Effector CD8-positive, alpha-beta T cell (primary cell): ENCODE measurements at regions not wholly inside any gene's neighbourhood (a gene's known extent, or its start where the extent isn't known, plus 50 kb on each side); places are given as distances from the start of the nearest gene placed in this dataset.
"Not testable (repeated sequence)": the region's sequence is repeated elsewhere in the genome, so short reads cannot be mapped to it uniquely, and the experiment has no call there.

Source experiments
- DNase-seq: peaks from one replicate; lab custom pipeline; 2025; lab: John Stamatoyannopoulos, UW

DNA sequence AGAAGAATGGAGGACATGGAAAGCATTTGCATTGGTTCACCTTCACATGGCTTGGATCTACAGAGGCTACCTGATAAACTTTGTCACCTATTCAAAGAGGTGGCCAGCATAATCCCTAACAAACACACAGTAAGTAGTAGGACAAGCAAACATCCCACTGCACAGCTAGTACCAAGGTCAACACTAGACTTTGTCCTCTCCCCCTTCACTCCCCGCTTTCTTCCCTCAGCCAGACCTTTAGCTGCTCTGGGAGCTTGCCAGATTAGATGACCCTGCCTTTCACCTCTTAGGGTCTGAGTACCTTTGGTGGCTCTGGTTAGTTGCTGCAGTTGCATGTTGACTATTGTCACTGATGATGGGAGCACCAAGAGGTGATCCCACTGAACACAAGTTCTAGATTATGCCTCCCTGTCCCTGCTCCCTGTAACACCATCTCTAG lies 211.3 kb downstream of the CCDC74A start:
- not testable (repeated sequence) for DNase-seq

DNA sequence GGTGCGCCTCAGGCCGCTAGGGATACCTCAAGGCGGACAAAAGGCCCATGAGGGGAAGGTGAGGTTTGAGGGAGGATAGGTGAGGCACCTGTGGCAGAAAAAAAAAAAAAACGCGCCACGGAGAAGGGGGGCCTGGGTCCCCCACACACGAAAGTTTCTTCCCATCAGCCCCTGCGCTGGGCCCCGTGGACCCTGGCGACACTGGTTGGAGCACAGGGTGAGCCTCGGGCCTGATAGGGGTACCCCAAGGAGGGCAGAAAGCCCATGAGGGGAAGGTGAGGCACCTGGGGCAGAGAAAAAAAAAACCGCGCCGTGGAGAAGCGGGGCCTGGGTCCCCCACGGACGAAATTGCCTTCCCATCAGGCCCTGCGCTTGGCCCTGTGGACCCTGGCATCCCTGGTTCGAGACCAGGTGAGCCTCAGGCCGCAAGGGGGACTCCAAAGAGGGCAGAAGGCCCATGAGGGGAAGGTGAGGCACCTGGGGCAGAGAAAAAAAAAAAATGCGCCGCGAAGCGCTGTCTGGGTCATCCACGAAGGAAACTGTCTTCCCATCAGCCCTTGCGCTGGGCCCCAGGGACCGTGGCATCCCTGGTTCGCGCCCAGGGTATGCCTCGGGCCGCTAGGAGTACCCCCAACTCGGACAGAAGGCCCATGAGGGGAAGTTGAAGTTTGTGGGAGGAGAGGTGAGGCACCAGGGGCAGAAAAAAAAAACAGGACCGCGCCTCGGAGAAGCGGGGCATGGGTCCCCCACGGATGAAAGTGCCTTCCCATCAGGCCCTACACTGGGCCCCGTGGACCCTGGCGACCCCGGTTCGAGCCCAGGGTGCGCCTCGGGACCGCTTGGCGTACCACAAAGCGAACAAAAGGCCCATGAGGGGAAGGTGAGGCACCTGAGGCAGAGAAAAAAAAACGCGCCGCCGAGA lies 226.2 kb downstream of the CCDC74A start:
- no peak for DNase-seq

DNA sequence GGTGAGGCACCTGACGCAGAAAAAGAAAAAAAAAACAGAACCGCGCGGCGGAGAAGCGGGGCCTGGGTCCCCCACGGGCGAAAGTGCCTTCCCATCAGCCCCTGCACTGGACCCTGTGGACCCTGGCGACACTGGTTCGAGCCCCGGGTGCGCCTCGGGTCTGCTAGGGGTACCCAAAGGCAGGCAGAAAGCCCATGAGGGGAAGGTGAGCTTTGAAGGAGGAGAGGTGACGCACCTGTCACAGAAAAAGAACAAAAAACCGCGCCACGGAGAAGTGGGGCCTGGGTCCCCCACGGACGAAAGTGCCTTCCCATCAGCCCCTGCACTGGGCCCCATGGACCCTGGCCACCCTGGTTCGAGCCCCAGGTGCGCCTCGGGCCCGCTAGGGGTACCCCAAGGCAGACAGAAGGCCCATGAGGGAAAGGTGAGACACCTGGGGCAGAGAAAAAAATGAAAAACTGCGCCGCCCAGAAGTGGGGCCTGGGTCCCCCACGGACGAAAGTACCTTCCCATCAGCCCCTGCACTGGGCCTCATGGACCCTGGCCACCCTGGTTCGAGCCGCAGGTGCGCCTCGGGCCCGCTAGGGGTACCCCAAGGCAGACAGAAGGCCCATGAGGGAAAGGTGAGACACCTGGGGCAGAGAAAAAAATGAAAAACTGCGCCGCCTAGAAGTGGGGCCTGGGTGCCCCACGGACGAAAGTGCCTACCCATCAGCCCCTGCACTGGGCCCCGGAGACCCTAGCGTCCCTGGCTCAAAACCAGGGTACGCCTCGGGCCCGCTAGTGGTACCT lies 227.4 kb downstream of the CCDC74A start:
- DNase-seq: no peak

DNA sequence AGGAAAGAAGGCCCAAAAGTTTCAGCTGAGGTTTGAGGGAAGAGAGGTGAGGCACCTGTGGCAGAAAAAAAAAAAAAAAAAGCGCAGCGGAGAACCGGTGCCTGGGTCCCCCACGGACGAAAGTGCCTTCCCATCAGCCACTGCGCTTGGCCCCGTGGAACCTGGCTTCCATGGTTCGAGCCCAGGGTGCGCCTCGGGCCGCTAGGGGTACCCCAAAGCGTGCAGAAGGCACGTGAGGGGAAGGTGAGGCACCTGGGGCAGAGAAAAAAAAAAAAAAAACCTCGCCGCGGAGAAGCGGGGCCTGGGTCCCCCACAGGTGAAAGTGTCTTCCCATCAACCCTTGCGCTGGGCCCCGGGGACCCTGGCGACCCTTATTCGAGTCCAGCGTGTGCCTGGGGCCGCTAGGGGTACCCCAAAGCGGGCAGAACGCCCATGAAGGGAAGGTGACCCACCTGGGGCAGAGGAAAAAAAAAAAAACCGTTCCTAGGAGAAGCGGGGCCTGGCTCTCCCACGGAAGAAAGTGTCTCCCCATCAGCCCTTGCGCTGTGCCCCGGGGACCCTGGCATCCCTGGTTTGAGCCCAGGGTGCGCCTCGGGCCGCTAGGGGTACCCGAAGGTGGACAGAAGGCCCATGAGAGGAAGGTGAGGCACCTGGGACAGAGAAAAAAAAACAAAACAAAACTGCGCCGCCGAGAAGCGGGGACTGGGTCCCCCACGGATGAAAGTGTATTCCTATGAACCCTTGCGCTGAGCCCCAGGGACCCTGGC lies 228.6 kb downstream of the CCDC74A start:
- DNase-seq: no peak

DNA sequence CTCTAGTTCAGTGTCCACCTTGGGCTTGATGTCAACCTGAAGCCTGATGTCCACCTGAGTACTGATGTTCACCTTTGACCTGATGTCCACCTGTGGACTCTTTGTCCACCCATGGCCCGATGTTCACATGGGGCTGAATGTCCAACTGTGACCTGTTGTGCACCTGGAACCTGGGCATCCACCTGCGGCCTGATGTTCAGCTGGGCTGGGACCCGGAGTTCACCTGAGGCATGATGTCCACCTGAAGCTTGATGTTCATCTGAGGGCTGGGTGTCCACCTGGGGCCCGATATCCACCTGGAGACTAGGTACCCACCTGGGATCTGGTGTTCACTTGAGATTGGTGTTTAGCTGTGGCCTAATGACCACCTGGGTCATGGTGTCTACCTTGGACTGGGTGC lies 231.3 kb downstream of the CCDC74A start:
- not testable (repeated sequence) for DNase-seq

DNA sequence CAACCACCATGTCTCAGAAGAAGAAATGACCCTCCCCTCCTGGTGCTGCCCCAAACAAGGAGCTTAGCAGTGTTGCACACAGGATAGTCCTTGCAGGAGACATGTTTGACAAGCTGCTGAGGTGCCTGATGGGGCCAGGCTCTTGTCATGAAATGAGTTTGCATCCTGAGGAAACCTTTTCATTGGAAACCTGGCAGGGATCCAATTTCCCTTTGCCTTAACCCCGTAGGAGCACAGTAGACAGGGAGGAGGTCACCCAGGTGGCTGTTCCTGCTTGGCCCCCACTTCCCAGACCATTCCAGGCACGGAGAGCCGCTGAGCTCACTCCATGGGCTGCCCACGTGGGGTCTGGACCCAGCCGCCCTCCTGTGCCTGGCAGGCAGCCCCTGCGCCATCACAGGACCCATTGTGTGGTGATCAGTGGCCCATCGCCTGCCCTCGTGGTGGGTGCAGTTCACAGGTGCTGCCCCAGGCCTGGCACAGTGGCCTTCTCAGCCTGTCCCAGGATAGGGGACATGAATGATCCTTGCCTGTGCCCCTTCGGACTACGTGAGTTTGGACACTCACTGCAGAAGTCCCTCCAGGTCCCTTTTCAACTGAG lies 247.4 kb downstream of the CCDC74A start:
- DNase-seq: not testable (repeated sequence)

DNA sequence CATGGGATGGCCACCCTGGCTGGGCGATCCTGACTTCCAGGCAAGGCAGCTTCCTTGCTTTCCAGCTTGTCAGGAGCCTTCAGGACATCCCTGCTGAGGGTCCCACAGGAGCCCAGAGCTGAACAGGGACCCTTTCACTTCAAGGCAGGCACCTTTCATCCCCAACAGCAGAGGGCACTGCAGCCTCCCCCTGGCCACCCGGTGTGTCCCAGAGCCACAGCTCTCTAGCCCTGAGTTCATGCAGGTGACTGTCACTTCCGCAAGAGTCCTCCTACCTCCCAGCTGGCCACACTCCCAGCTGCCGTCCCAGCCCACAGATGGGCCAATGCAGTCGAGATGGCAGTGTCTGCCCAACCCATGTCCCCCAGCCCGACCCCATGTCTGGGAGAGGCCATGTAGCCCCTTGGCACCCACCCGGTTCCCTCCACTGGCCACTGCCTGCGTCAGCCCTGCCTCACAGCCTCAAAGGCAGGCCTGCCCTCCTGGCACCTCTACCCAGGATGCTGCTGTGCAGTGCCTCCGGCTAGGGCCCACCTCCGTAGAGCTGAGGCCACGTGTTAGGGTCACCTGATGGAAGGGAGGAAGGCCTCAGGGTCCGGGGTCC lies 248.3 kb downstream of the CCDC74A start:
- not testable (repeated sequence) for DNase-seq

DNA sequence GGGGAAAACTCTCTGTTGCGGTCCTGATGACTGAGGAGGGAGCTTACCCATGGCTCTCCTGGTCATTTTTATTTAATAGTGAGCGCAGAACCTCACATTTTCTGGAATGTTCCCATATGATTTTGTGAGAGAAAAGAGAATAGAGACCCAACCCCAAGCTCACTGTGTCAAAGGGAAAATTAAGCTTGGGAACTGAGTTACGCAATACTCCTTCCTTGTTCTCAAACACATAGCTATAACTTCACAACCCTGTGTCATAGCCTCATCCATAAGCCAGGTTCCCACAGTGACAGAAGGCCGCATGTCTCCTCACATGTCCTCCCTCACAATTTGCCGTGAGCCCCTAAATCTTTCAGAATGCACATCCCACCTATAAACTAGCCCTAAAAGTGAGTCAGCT lies 252.8 kb downstream of the CCDC74A start:
- not testable (repeated sequence) for DNase-seq

DNA sequence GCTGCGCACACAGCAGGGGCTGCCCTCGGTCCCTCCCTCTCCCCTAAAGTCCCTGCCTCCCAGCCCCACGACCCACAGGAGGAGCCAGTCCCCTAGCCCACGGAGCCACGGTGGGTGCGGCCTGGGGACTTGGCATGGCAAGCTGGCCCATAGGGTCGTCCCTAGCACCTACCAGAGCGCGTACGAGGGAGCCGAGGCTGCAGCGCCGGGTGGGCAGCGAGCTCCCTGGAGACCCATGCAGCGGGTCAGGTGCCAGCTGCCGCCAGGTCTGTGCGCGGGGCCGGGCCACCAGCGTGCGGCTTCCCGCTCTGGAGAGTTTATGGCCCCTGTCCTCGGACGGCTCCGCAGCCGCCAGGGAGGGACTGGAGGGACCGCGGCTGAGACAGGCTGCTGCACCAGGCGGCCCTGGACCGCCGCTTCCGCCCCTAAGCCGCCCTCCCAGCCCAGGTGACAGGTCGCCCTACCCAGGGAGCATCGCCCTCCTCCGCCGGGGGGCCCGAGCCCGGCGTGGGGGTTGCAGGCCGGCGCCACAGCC lies 273.6 kb downstream of the CCDC74A start:
- no peak for DNase-seq

DNA sequence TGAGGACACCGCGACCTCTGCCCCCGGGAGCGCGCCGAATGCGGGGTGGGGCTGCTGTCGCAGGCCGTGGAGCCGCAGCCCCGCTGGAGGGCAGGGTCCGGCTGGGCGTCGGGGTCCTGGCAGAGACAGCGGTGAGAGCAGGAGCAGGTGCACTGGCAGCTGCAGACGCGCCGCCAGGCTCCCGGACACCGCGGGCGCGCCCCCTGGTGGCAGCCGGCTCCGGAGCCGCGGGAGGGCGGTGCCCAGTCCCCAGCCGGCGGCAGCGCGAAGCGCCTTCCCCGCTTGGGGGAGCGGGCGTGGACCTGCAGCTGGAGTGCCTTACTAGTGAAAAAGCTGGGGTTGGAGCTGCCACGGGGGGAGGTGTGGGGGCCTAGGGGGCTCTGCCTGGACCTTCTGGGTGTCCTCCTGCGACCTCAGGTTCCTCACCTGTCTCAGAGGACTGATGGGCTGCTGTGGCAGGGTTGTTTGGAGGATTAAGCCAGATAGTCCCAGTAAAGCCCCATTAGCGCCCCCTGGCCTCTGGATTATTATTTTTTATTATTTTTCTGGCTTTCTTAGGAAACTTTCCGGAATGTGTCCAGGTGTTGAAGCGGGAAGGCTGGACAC lies 274.2 kb downstream of the CCDC74A start:
- DNase-seq: peak; percentile 55

DNA sequence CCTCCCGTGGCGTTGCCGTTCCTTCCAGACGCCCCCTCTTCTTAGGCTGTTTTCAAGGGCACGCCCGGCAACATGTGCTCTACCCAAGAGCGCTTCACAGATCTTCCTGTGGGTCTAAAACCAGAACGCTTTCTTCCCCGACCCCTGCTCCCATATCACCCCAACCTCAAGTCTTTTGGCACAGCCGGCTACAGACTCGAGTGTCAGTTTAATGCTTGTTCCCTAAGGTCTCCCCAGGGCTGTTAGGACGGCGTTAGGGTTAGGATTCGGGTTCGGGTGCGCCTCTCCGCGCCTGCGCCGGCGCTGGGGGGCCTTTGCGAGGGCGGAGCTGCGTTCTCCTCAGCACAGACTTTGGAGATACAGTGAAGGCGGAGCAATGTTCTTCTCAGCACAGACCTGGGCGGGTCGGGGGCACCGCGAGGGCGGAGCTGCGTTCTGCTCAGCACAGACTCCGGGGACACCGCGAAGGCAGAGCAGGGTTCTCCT lies 274.7 kb downstream of the CCDC74A start:
- peak; percentile 29 for DNase-seq

DNA sequence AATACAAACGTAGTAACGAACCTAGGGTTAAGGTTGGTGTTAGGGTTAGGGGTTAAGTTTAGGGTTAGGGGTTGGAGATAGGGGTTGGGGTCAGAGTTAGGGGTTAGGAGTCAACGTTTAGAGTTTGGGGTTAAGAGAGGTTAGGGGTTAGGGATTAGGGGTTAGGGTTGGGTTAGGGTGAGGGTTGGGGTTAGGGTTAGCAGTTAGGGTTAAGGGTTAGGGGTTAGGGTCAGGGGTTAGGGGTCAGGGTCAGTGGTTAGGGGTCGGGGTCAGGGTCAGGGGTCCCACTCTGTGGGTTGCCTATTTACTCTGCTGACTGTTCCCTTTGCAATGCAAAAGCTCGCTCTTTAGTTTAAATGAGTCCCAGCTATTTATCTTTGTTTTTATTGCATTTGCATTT lies 275.5 kb downstream of the CCDC74A start:
- DNase-seq: not testable (repeated sequence)

DNA sequence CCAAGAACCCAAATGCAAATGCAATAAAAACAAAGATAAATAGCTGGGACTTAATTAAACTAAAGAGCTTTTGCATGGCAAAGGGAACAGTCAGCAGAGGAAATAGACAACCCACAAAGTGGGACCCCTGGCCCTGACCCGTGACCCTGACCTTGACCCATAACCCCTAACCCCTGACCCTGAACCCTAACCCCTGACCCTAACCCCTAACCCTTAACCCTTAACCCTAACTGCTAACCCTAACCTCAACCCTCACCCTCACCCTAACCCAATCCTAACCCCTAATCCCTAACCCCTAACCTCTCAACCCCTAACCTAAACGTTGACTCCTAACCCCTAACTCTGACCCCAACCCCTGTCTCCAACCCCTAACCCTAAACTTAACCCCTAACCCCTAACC lies 284.9 kb downstream of the CCDC74A start:
- DNase-seq: not testable (repeated sequence)

DNA sequence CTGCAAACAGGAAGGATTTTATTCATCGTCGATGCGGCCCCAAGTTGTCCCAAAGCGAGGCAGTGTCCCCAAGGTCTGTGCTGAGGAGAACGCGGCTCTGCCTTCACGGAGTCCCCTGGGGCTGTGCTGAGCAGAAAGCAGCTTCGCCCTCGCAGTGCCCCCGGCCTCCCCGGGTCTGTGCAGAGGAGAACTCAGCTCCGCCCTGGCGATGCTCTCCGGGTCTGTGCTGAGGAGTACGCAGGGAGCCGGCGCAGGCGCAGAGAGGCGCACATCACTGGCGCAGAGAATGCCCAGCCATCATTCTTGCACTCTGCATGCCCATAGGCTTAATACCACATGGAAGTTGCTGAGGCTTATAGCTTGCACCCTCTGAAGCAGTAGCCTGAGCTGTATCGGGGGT lies 285.7 kb downstream of the CCDC74A start:
- DNase-seq: not testable (repeated sequence)

DNA sequence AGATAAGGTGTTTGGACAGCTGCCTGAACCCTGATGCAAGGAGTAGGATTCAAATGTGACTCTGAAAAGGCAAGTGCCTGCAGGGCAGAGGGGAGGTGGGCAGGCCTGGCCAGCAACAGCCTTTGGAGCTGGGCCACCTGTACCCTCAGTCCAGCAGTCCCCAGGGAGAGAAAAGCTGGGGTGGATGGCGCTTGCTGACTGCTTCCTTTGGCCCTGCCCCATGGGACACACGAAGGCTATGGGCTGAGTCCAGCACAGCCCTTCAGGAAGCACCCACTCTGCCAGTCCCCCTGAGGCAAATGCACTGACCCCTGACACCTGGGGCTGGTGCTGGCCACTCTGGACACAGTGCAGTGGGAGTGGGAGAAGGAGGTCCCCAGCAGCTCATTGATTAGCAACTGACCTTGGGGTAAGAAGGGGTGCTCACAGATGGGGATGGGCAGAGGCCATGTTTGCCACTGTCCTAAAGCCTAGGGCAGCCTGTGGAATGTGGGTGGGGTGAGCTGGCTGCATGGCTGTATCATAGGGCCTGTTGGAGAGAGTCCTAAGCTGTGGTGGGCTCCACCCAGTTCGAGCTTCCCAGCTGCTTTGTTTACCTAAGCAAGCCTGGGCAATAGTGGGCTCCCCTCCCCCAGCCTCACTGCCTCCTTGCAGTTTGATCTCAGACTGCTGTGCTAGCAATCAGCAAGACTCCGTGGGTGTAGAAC lies 290.7 kb downstream of the CCDC74A start:
- not testable (repeated sequence) for DNase-seq

DNA sequence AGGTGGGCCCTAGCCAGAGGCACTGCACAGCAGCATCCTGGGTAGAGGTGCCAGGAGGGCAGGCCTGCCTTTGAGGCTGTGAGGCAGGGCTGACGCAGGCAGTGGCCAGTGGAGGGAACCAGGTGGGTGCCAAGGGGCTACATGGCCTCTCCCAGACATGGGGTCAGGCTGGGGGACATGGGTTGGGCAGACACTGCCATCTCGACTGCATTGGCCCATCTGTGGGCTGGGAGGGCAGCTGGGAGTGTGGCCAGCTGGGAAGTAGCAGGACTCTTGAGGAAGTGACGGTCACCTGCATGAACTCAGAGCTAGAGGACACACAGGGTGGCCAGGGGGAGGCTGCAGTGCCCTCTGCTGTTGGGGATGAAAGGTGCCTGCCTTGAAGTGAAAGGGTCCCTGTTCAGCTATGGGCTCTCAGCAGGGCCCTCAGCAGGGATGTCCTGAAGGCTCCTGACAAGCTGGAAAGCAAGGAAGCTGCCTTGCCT lies 294.6 kb downstream of the CCDC74A start:
- DNase-seq: not testable (repeated sequence)

DNA sequence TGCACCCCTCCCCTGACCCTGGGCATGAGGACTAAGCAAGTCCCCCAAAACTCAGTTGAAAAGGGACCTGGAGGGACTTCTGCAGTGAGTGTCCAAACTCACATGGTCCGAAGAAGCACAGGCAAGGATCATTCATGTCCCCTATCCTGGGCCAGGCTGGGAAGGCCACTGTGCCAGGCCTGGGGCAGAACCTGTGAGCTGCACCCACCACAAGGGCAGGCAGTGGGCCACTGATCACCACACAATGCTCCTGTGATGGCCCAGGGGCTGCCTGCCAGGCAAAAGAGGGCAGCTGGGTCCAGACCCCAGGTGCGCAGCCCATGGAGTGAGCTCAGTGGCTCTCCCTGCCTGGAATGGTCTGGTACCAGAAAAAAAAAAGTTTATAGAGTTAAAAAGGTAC lies 295.4 kb downstream of the CCDC74A start:
- DNase-seq: not testable (repeated sequence)

DNA sequence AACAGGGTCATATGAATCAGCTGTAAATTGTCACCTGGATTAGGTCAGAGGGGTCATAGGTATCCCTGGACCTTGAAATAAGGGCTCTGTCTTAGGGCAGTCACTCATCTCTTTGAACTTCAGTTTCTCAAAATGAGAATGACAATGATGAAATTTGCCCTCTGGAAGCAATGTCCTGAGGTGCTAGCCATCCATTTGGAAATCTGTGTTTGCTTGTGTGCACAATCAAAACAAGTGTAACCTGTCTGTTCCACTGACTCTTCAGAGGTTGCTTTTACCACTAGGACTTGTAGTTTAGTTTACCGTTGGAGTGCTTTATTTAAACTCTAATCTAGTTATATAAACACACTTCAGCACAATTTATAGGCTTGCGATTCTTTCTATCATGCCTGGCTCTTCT lies 297.3 kb downstream of the CCDC74A start:
- not testable (repeated sequence) for DNase-seq

DNA sequence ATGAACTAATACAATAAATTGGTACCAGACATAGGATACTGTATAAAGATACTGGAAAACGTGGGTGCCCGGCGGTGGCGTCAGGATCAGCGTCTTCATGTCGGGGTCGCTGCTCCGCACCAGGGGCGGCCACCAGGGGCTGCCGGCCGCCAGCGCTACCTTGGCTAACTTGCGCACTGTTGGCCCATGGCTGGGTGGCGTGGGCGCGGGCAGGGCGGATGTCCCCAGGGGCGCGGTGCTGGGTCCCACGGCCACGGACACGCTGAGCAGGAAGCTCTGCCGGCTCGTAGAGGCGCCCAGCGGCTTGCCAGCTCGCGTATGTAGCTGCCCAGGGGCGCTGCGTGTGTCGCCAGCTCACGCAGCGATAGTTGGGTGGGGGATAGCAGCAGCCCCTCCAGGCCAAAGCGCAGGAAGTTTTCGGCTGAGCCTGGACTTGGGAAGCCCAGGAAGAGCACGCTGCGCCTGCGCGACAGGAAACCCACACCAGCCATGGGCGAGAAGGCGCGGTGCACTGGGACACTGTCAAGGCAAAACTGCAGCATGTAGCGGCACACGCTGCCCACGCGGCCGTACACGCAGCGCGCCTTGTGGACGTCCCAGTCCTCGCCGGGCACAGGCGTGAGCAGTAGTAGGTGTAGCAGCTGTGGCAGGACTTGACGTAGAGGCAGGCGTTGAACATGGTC lies 299.9 kb downstream of the CCDC74A start:
- no peak for DNase-seq
